Hematopoietic multipotent progenitor cell treated with erythropoietin and hydrocortisone succinate and interleukin-3 and kit ligand, for 4 days (in vitro differentiated cells): ENCODE measurements at regions not wholly inside any gene's neighbourhood (a gene's known extent, or its start where the extent isn't known, plus 50 kb on each side); places are given as distances from the start of the nearest gene placed in this dataset.

Experiments used
- DNase-seq: peaks from one replicate; pipeline ENCODE4 v3.0.0-alpha.2; 2015

- no peak for DNase-seq
Measured at GRCh38 chr21:32216293-32216692, 62.6 kb downstream of the MIS18A start.

- DNase-seq: no peak
Measured at GRCh38 chr21:32215306-32215685, 63.6 kb downstream of the MIS18A start.

GRCh38 chr21:32214654-32215305, 64.1 kb downstream of the MIS18A start:
- DNase-seq: no peak

GRCh38 chr21:32212116-32212515, 66.7 kb downstream of the MIS18A start:
- DNase-seq: no peak

- DNase-seq: no peak
Measured at GRCh38 chr21:32211306-32211705, 67.5 kb downstream of the MIS18A start.

- no peak for DNase-seq
Measured at GRCh38 chr21:32209580-32209979, 69.3 kb downstream of the MIS18A start.

GRCh38 chr21:32207406-32207716, 71.5 kb downstream of the MIS18A start:
- no peak for DNase-seq

GRCh38 chr21:32206631-32207405, 72.0 kb downstream of the MIS18A start:
- DNase-seq: no peak

- no peak for DNase-seq
Measured at GRCh38 chr21:32203877-32204480, 74.9 kb downstream of the MIS18A start.

GRCh38 chr21:32200029-32200428, 78.8 kb downstream of the MIS18A start:
- no peak for DNase-seq

GRCh38 chr21:32198384-32198783, 80.5 kb downstream of the MIS18A start:
- DNase-seq: no peak

- no peak for DNase-seq
Measured at GRCh38 chr21:32197896-32198295, 81.0 kb downstream of the MIS18A start.

- DNase-seq: no peak
Measured at GRCh38 chr21:32196001-32196400, 82.8 kb downstream of the MIS18A start.

GRCh38 chr21:32193098-32193465, 85.8 kb downstream of the MIS18A start:
- no peak for DNase-seq

- DNase-seq: no peak
Measured at GRCh38 chr21:32192291-32193097, 86.4 kb downstream of the MIS18A start.

- no peak for DNase-seq
Measured at GRCh38 chr21:32190493-32191144, 88.2 kb downstream of the MIS18A start.

GRCh38 chr21:32189688-32190483, 89.0 kb downstream of the MIS18A start:
- no peak for DNase-seq

- DNase-seq: no peak
Measured at GRCh38 chr21:32186804-32187203, 92.0 kb downstream of the MIS18A start.

GRCh38 chr21:32185726-32186125, 93.1 kb downstream of the MIS18A start:
- no peak for DNase-seq

GRCh38 chr21:32185103-32185502, 93.7 kb downstream of the MIS18A start:
- DNase-seq: no peak

GRCh38 chr21:32184485-32184884, 94.4 kb downstream of the MIS18A start:
- no peak for DNase-seq

GRCh38 chr21:32184065-32184464, 94.8 kb downstream of the MIS18A start:
- DNase-seq: no peak
